Heart right ventricle (tissue), 16 donors: ENCODE measurements at regions not wholly inside any gene's neighbourhood (a gene's known extent, or its start where the extent isn't known, plus 50 kb on each side); places are given as distances from the start of the nearest gene placed in this dataset.
A peak's percentile ranks its signal among the peaks of the same experiment; 100 is the strongest.

ENCODE experiments used
- ATAC-seq, 8 donors: fragments of 200-7000 bp; cut with Tn5 transposase; one replicate each; pipeline ENCODE4 v1.9.1; 2020; ENCODE audit warnings: mild to moderate bottlenecking in 8 of 8, moderate library complexity in 8 of 8, moderate number of reproducible peaks in 1 of 8
- DNase-seq, 2 donors: peaks; one replicate each; pipeline ENCODE4 v3.0.0-alpha.2; 2020
- H3K27ac ChIP-seq, 10 donors: fragments of 200-600 bp; sonication (generic) in 2 of 10; one replicate each; pipeline versions ENCODE4 v1.5.0 to v1.8.0; 2020 to 2022; ENCODE audit warnings: mild to moderate bottlenecking in 3 of 10
- H3K27me3 ChIP-seq, 7 donors: fragments of 200-600 bp; one replicate each; pipeline ENCODE4 v1.8.0; 2021 to 2022; ENCODE audit warnings: mild to moderate bottlenecking in 2 of 7
- H3K36me3 ChIP-seq, 9 donors: fragments of 200-600 bp; sonication (generic) in 1 of 9; one replicate each; pipeline versions ENCODE4 v1.5.0 to v1.8.0; 2020 to 2022; ENCODE audit warnings: mild to moderate bottlenecking in 2 of 9
- H3K4me1 ChIP-seq, 9 donors: fragments of 200-600 bp; sonication (generic) in 1 of 9; one replicate each; pipeline versions ENCODE4 v1.5.0 to v1.8.0; 2020 to 2022; ENCODE audit warnings: mild to moderate bottlenecking in 4 of 9
- H3K4me3 ChIP-seq, 10 donors: fragments of 200-600 bp; sonication (generic) in 2 of 10; one replicate each; pipeline versions ENCODE4 v1.5.0 to v1.8.0; 2020 to 2022; ENCODE audit warnings: mild to moderate bottlenecking in 7 of 10, moderate library complexity in 2 of 10
- H3K9me3 ChIP-seq, 11 donors: fragments of 200-600 bp in 10 of 11; sonication (generic) in 2 of 11; one replicate each; pipeline versions ENCODE4 v1.5.0 to v1.8.0; 2013 to 2022; ENCODE audit warnings: mild to moderate bottlenecking in 2 of 11, control low read depth in 1 of 11, moderate library complexity in 1 of 11
- WGBS, 2 donors: extraction: QIAGEN DNeasy Blood & Tissue Kit; methylation state at CpG; one replicate each; pipeline ENCODE4 v1.1.7; 2013; ENCODE audit warnings: inconsistent platforms in 1 of 2; 5-methylcytosine and 5-hydroxymethylcytosine counted together
- intact Hi-C, 10 donors: fragments of 100-400 bp; cut with DNase I; formaldehyde crosslinking; loops; one replicate each; pipeline versions ENCODE4 v1.11.1 to v1.14.2; 2022
- TF ChIP-seq, protein P1 (sequence below), 9 donors: fragments of 200-600 bp; sonication (generic) in 2 of 9; IDR thresholded peaks; one replicate each; pipeline versions ENCODE4 v1.5.0 to v1.8.0; 2021 to 2022; ENCODE audit warnings: antibody characterized with exemption in 9 of 9, mild to moderate bottlenecking in 5 of 9, moderate library complexity in 1 of 9
- donor health status: Arrhythmogenic right ventricular cardiomyopathy.
- donor health status: ischemic (EF 13 %, LVEDD 7.1; RV severe dilation, severe dysfunction).
- donor health status: healthy with polysubstance abuse.
- donor health status: DM: no; HTN: yes; CAD: no.
- donor health status: DM: no; HTN: no; CAD: no.
- donor health status: ischemic (EF 25% LVEDD 6.9; RV normal size, moderate dysfunction).
- donor health status: ischemic (EF 25% LVEDD 5.7; RV mildly dilated, moderate dysfunction).
- donor health status: healthy.
- donor health status: DM: yes; HTN: yes; CAD: no.
- donor health status: Ischemic cardiomyopathy.
- donor health status: ischemic (EF 35%, LVEDD 5.7; RV mildly dilated, moderate dysfunction).
- donor health status: nonischemic (EF 11% LVEDD 7.7; RV severe dilation, severe dysfunction).
- donor health status: DM: yes; HTN: yes; CAD: no.
- donor health status: PGD.
- donor health status: ischemic (EF 29% LVEDD 5.4; RV normal size, mild dysfunction).
- donor health status: nonischemic (EF 23%, LVEDD 6.1; RV moderate dilation, normal function).

- H3K4me1 ChIP-seq = no peaks in the 10 kb centered on the region
- peaks cover 0 to 100% (median 29%) of the 10 kb centered on the region in 11 donors for H3K9me3 ChIP-seq
- DNase-seq = peak in 1 of 2 donors; percentile 1
These were observed 577.5 kb downstream of the ALG10 start for GRCh38 chr12:34599530-34600513.

DNA sequence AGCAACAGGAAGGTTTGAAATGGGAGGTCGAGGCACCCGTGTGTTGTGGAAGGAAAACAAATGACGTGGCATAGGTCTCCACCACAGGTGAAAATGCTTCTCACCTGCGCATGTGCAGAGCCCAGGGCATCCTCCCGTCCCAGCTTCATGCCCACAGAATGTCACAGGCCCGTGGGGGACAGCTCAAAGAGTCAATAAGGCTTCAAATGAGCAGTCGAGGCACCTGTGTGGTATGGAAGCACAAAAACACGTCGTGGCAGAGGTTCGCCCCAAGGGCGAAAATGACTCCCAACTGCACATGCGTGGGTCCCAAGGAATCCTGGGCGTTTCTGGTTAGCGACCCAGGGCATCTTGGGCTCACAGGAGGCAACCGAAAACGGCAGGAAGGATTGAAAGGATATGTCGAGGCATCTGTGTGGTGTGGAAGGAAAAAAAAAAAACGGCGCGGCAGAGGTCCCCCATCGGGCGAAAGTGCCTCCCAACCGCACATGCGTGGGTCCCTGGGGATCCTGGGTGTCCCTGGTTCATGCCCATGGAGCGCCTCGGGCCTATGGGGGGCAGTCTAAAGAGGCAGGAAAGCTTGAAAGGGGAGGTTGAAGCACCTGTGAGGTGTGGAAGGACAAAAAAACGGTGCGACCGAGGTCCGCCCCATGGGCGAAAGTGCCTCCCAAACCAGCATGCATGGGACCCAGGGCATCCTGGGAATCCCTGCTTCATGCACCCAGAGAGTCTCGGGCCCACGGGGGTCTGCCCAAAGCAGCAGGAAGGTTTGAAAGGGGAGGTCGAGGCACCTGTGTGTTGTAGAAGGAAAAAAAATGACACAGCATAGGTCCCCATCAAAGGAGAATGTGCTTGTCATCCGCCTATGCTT lies 578.5 kb downstream of the ALG10 start:
- DNase-seq = no peak
- H3K4me1 ChIP-seq = no peaks in the 10 kb centered on the region

More at GRCh38 chr12:34599530-34600513, 577.5 kb downstream of the ALG10 start:
- intact Hi-C loops = no loop called here
- no peak for ATAC-seq
- Histone ChIP-seq H3K36me3 (no peaks in the 10 kb centered on the region), H3K4me3 (no peak overlapping the region), H3K27me3 (peaks cover 0 to 11% (median 0%) of the 10 kb centered on the region in 7 donors), H3K27ac (no peak overlapping the region)
- WGBS, 2 donors = 61 to 64% methylated on average over 32 of the region's 32 CpGs
- TF ChIP-seq, protein P1, sequence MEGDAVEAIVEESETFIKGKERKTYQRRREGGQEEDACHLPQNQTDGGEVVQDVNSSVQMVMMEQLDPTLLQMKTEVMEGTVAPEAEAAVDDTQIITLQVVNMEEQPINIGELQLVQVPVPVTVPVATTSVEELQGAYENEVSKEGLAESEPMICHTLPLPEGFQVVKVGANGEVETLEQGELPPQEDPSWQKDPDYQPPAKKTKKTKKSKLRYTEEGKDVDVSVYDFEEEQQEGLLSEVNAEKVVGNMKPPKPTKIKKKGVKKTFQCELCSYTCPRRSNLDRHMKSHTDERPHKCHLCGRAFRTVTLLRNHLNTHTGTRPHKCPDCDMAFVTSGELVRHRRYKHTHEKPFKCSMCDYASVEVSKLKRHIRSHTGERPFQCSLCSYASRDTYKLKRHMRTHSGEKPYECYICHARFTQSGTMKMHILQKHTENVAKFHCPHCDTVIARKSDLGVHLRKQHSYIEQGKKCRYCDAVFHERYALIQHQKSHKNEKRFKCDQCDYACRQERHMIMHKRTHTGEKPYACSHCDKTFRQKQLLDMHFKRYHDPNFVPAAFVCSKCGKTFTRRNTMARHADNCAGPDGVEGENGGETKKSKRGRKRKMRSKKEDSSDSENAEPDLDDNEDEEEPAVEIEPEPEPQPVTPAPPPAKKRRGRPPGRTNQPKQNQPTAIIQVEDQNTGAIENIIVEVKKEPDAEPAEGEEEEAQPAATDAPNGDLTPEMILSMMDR (IDR thresholded peaks at IDR 0.05) = no peak

GRCh38 chr12:34601689-34602088 lies 579.4 kb downstream of the ALG10 start:
- intact Hi-C loops = no loop called here
- no peaks in the 10 kb centered on the region for H3K4me1 ChIP-seq
- H3K36me3 ChIP-seq = no peaks in the 10 kb centered on the region
- H3K4me3 ChIP-seq = no peak overlapping the region
- TF ChIP-seq, protein P1 (IDR thresholded peaks at IDR 0.05) = no peak
- H3K27ac ChIP-seq = no peak overlapping the region
- DNase-seq (no peak), ATAC-seq (no peak)
- H3K27me3 ChIP-seq = peaks cover 0 to 11% (median 0%) of the 10 kb centered on the region in 7 donors
- WGBS, 2 donors = 56 to 59% methylated on average over 11 of the region's 11 CpGs
- peaks cover 0 to 100% (median 22%) of the 10 kb centered on the region in 11 donors for H3K9me3 ChIP-seq

More for the DNA sequence above, 578.5 kb downstream of the ALG10 start:
- TF ChIP-seq, protein P1 (IDR thresholded peaks at IDR 0.05) = no peak
- Histone ChIP-seq H3K9me3 (peaks cover 0 to 100% (median 29%) of the 10 kb centered on the region in 11 donors), H3K4me3 (no peak overlapping the region), H3K36me3 (no peaks in the 10 kb centered on the region), H3K27ac (no peak overlapping the region), H3K27me3 (peaks cover 0 to 11% (median 0%) of the 10 kb centered on the region in 7 donors)
- ATAC-seq = no peak
- intact Hi-C loops = no loop called here
- 54 to 62% methylated on average over 35 of the region's 35 CpGs for WGBS, 2 donors
